Stimulated activated CD8-positive, alpha-beta memory T cell treated with anti-CD3 and anti-CD28 coated beads, Interleukin-12 subunit alpha, Interleukin-12 subunit beta, amount 100 ng/mL, for 1 hour (primary cell): ENCODE measurements at regions not wholly inside any gene's neighbourhood (a gene's known extent, or its start where the extent isn't known, plus 50 kb on each side); places are given as distances from the start of the nearest gene placed in this dataset.

ENCODE experiments used
- DNase-seq: peaks from one replicate; pipeline ENCODE4 v3.0.0-alpha.2; 2020; ENCODE audit warnings: low read depth

GRCh38 chr16:65956100-65956499, 410.4 kb upstream of the CDH5 start:
- no peak for DNase-seq

GRCh38 chr16:65954446-65954845, 412.0 kb upstream of the CDH5 start:
- no peak for DNase-seq

DNA sequence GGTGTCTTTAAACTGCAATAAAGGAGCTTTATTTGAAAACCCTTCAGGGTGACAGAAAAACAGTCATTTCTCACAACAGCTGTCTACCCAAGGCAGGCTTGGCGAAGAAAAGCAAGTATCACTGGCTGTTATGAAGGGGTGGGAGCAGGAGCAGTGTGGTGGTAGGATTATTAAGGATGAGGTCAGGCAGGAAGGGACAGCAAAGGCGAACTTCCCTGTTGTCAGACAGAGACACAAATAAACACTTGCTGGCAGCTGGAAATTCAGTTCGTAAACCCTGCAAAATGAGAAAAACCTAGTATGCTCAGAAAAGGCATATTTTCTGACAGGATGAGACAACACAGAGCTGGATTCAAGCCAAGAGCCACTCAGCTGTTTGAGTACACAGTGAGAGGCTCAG, 416.3 kb upstream of the CDH5 start:
- DNase-seq, result no peak

GRCh38 chr16:65948361-65948760, 418.1 kb upstream of the CDH5 start:
- no peak for DNase-seq

GRCh38 chr16:65947951-65948350, 418.5 kb upstream of the CDH5 start:
- DNase-seq, result no peak

- no peak for DNase-seq
These were observed 421.0 kb upstream of the CDH5 start for GRCh38 chr16:65945493-65945892.

DNA sequence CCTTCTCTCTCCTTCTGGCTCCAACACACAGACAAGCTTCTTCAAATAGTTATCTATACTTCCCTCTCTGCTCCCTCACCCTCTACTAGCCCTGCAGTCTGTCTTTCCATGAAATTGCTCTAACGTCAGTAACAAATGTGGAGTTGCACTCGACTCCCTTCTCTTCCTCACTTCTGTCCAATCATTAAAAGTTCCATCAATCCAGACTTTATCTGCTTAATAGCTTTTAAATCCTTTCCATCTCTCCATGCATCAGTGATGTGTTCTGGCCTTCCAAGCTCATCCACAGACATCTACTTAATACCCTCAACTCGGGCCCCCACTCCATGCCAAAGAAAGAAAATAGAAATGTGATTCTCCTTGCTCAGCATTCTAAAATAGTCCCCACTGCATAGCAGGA, 422.1 kb upstream of the CDH5 start:
- no peak for DNase-seq

DNA sequence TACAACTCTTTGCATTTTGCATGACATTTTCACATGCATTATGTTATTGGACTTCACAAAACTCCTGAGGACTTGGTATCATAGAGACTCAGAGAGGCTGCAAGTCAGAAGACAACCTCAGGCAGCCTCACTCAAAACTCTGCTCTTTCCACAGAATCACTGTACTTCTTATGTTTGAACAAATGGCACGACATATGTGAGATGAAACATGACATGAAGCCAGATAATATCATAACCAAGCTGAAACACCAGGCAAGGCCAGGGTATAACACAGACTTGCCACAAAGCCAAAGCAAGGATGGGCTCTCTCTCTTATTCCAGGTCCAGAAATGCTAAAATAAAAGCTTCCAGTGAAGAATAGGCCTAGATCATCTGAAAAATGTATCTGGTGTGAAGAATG, 425.8 kb upstream of the CDH5 start:
- DNase-seq, result no peak

DNA sequence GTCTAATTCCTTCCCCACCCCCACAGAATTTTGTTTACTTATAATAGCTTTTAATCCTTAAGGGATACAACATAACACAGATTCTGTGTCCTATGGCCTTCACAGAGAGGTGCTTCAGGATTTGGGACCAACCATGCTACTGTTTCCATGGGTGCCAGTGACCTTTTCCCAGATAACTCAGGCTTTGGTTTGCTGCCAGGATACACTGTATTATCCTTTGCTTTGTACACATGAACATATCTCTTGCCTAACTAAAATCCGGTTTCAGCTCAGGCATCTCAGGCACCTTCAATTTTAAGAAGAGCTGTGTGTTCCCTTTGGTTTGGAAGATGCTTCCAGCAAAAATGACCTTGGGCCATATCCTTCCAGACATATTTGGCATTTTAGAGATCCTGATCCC, 428.4 kb upstream of the CDH5 start:
- no peak for DNase-seq

- DNase-seq, result no peak
These were observed 429.0 kb upstream of the CDH5 start for GRCh38 chr16:65937455-65937854.

DNA sequence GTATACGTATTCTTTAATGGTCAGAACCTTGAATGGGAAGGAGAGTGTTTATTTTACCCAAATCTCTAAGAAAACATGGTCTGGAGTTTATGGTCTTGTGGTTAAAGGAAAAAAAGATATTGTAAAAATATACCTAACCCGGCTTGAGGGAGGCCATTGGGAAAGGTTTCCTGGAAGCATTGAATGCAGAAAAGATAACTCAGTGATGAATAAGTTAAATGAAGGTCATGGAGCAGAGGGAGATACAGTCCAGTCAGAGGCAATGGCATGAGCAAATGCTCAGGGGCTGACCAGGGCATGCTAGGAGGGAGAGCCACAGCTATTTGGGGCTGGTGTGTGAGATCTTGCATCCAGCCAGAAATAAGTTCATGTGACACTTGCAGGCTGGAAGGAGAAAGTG, 430.4 kb upstream of the CDH5 start:
- DNase-seq, result no peak

DNA sequence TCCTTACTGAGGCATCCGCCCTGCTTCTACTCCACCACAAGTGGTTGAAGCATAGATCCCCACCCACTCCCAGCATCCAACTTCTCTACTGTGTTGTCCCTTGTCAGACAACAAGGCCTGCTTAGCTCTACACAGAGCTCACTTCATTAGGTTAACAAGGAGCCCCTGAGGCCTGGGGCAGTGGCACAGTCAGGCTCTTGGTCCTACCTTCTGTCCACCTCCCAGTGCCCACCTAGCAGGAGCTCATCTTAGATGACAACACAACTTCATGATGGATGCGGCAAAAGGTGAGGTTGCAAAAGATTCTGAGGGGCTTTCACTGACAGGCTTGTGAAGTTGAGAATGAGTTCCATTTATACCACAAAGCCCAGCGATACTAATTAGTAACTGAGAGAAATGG, 432.0 kb upstream of the CDH5 start:
- DNase-seq, result no peak

GRCh38 chr16:65933703-65934102, 432.8 kb upstream of the CDH5 start:
- no peak for DNase-seq

DNA sequence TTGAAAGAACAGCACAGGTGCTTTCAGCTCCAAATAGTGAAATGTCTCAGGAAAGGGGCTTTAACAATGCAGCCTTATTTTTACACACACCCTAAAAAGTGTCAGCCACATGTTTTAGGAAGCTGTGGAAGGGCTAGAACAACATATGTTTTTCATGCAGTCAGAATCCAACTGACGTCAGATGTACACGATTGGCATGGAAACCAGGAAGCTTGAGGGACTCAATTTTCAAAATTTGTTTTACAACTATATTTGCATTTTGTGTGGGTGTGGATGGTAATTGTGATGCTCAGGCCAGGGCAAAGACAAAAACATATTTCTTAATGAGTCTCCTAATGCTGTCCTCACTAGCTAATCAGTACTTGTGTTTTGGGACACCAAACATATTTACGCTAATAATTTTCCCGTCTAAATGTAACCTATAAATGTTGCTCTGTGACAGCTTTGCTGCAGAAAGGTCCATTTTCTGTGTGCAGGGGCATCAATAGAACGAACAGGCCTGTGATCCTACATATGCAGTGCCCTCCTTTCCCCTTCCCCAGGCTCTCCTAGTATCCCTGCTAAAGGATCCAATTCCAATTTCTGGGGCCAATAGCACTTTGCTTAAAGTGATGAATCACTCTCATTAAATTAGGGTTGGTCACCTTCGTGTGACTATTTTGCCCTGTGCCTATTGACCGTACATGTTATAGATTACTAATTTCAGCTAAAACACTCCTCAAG, 434.0 kb upstream of the CDH5 start:
- DNase-seq, result no peak

DNA sequence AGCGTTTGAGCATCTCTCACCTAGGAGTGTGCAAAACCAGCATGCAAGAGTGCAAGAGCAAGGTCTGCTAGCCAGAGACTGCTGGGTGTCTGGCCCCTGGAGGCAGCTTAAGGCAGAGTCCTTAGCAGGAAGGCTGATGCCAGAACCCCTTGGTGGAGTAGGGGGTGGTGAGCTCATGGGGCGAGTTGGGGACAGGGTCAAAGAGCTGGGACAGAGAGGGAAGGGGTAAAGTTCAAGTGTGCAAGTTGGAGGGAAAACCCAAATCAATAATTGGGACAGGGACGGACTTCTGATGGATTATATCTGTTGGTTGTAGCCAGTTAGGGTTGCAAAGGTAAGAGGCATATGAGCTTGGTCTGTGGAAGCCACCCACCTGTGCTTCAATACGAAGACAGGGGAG, 443.6 kb upstream of the CDH5 start:
- DNase-seq, result no peak

DNA sequence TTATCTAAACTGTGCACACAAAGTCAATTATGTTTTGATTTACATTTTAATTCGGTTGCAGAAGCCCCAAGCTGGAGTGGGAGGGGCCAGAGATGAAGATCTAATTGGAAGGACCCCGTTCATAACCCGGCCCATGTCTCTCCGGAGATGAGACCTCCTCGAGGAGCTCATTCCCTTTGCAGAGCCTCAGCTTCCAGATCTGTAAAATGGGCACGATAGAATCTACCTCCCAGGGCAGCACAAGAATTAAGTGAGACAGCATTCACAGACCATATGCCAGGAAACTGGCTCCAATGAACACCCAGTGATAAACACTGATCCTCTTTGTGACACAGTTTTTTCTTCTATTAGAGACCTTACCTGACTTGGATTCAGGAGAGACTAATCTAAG, 446.5 kb upstream of the CDH5 start:
- no peak for DNase-seq

DNA sequence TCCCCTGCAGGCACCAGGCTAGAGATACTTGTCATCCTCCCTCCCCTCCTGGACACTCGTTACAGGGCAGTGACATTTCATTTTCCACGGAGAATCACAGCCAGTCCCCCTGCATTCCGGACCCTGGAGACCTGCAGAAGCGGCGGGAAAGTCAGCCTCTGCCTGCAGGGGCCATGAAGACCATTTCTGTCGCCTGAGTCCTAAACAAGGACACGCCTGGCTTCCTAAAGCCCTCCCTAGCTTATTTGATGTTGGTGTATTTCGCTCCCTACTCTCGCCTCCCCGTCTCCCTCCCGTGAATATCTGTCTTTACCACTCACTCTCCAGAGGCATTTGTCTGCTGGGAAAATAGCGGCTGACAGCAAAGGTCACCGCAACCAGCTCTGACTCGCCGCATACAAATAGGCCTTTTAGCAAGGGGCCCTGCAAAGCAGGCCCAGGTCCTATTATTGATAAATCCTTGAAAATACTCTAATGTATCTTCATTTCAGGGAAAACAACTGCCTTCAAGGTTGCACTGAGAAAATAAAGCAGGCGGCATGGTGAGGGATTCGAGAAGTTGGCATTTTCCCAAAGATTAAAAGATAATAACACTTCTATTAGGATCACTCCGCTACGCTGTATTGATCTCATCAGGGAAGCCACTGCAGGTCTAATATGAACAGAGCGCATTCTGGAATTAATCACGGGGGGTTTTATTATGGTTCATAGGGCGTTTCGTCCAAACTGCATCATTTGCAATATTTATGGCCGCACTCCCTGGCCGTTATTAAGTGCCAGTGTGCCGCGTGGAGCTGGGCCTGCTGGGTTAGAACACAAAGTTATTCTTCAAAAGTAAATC, 447.1 kb upstream of the CDH5 start:
- DNase-seq, result no peak

DNA sequence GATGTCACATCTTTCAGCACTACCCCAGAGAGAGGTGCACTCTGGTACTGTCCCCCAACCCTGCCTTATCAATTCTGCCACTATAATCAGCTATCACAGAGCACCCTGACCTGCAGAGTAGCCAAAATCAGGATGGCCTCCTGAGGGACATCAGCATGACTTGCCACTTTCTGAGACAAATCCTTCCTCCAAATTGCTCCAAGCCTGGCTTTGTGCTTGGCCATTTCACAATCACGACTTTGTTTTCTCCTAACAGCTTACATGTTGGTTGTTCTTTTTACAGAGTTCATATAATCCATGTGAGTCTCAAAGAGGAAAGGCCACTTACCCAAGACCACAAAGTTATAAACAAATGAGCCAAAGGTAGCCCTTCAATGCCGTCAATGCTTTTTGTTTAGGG, 449.0 kb upstream of the CDH5 start:
- no peak for DNase-seq

DNA sequence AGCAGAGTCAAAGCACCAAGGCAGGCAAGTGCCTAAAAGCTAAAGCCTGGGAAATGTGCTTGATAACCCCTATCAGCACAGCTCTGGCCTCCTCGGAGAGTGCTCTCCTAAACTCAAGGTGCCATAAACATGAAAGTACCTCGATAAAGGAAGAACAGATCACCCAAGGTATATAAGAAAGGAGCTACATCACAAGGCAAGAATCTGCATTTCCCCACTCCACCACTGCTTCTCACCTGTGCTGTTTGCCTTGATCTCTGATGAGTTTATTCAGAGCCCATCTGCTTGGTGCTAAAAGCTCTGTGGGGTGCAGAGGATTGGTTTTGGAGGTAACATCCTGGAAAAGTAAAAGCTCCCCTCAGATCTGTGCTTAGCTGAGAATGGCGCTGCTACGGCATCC, 449.5 kb upstream of the CDH5 start:
- DNase-seq, result no peak

- DNase-seq, result no peak
These were observed 456.2 kb upstream of the CDH5 start for GRCh38 chr16:65910291-65910690.

- DNase-seq, result no peak
These were observed 457.0 kb upstream of the CDH5 start for GRCh38 chr16:65909310-65910050.

- no peak for DNase-seq
These were observed 457.9 kb upstream of the CDH5 start for GRCh38 chr16:65908568-65908967.

- DNase-seq, result no peak
These were observed 461.2 kb upstream of the CDH5 start for GRCh38 chr16:65905331-65905730.
